ENCODE measurements at regions not wholly inside any gene's neighbourhood (a gene's known extent, or its start where the extent isn't known, plus 50 kb on each side); places are given as distances from the start of the nearest gene placed in this dataset.

- no peak for TF ChIP-seq POLR2AphosphoS5 (IDR thresholded peaks at IDR 0.05; ENCODE audit: low read depth, low read length)
- no peak for TF ChIP-seq SIN3A (IDR thresholded peaks at IDR 0.05; ENCODE audit: borderline replicate concordance, insufficient read depth, low read length)
- TF ChIP-seq REST (IDR thresholded peaks at IDR 0.05; ENCODE audit: insufficient read depth in 1 of 2, low read depth in 2 of 2, low read length in 2 of 2), result no peak
These were observed 90.5 kb upstream of the MEX3C start for GRCh38 chr18:51287818-51288508.

All from PFSK-1 (cell line).